H1 (cell line): ENCODE measurements at regions not wholly inside any gene's neighbourhood (a gene's known extent, or its start where the extent isn't known, plus 50 kb on each side); places are given as distances from the start of the nearest gene placed in this dataset.

Experiments
- CBX8 ChIP-seq: fragments of 300-800, 300-1000 bp; sonication (generic); IDR thresholded peaks from 2 replicates; pipeline ENCODE4 v1.7.1; 2016; ENCODE audit warnings: low read depth, low read length, borderline replicate concordance
- CEBPB ChIP-seq: IDR thresholded peaks from 2 replicates; pipeline ENCODE4 v1.6.1; 2012; ENCODE audit warnings: low read depth, low read length
- SP1 ChIP-seq: IDR thresholded peaks from 2 replicates; pipeline ENCODE4 v1.6.1; 2011; ENCODE audit warnings: low read depth, low read length
- TF ChIP-seq, protein P1 (sequence below): fragments of 300-600 bp; sonication (generic); IDR thresholded peaks from 2 replicates; pipeline ENCODE4 v1.7.1; 2012; ENCODE audit warnings: low read length, moderate library complexity, mild to moderate bottlenecking, inconsistent platforms; ENCODE audit not compliant: insufficient replicate concordance
- TF ChIP-seq, protein P2 (sequence below): IDR thresholded peaks from 2 replicates; pipeline ENCODE4 v1.6.1; 2012; ENCODE audit warnings: inconsistent platforms

DNA sequence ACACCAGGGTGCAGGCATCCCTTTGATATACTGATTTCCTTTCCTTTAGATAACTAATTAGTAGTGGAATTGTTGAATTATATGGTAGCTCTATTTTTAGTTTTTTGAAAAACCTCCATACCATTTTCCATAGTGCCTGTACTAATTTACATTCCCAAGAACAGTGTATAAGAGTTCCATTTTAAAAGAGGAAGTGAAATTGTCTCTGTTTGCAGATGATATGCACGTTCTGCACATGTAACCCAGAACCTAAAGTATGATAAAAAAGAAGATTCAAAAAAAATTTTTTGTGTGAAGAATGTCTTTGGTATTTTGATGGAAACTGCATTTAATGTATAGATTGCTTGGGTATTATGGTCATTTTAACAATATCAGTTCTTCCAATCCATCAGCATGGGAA lies 424.0 kb upstream of the CCNH start (continued):
- TF ChIP-seq, protein P1, sequence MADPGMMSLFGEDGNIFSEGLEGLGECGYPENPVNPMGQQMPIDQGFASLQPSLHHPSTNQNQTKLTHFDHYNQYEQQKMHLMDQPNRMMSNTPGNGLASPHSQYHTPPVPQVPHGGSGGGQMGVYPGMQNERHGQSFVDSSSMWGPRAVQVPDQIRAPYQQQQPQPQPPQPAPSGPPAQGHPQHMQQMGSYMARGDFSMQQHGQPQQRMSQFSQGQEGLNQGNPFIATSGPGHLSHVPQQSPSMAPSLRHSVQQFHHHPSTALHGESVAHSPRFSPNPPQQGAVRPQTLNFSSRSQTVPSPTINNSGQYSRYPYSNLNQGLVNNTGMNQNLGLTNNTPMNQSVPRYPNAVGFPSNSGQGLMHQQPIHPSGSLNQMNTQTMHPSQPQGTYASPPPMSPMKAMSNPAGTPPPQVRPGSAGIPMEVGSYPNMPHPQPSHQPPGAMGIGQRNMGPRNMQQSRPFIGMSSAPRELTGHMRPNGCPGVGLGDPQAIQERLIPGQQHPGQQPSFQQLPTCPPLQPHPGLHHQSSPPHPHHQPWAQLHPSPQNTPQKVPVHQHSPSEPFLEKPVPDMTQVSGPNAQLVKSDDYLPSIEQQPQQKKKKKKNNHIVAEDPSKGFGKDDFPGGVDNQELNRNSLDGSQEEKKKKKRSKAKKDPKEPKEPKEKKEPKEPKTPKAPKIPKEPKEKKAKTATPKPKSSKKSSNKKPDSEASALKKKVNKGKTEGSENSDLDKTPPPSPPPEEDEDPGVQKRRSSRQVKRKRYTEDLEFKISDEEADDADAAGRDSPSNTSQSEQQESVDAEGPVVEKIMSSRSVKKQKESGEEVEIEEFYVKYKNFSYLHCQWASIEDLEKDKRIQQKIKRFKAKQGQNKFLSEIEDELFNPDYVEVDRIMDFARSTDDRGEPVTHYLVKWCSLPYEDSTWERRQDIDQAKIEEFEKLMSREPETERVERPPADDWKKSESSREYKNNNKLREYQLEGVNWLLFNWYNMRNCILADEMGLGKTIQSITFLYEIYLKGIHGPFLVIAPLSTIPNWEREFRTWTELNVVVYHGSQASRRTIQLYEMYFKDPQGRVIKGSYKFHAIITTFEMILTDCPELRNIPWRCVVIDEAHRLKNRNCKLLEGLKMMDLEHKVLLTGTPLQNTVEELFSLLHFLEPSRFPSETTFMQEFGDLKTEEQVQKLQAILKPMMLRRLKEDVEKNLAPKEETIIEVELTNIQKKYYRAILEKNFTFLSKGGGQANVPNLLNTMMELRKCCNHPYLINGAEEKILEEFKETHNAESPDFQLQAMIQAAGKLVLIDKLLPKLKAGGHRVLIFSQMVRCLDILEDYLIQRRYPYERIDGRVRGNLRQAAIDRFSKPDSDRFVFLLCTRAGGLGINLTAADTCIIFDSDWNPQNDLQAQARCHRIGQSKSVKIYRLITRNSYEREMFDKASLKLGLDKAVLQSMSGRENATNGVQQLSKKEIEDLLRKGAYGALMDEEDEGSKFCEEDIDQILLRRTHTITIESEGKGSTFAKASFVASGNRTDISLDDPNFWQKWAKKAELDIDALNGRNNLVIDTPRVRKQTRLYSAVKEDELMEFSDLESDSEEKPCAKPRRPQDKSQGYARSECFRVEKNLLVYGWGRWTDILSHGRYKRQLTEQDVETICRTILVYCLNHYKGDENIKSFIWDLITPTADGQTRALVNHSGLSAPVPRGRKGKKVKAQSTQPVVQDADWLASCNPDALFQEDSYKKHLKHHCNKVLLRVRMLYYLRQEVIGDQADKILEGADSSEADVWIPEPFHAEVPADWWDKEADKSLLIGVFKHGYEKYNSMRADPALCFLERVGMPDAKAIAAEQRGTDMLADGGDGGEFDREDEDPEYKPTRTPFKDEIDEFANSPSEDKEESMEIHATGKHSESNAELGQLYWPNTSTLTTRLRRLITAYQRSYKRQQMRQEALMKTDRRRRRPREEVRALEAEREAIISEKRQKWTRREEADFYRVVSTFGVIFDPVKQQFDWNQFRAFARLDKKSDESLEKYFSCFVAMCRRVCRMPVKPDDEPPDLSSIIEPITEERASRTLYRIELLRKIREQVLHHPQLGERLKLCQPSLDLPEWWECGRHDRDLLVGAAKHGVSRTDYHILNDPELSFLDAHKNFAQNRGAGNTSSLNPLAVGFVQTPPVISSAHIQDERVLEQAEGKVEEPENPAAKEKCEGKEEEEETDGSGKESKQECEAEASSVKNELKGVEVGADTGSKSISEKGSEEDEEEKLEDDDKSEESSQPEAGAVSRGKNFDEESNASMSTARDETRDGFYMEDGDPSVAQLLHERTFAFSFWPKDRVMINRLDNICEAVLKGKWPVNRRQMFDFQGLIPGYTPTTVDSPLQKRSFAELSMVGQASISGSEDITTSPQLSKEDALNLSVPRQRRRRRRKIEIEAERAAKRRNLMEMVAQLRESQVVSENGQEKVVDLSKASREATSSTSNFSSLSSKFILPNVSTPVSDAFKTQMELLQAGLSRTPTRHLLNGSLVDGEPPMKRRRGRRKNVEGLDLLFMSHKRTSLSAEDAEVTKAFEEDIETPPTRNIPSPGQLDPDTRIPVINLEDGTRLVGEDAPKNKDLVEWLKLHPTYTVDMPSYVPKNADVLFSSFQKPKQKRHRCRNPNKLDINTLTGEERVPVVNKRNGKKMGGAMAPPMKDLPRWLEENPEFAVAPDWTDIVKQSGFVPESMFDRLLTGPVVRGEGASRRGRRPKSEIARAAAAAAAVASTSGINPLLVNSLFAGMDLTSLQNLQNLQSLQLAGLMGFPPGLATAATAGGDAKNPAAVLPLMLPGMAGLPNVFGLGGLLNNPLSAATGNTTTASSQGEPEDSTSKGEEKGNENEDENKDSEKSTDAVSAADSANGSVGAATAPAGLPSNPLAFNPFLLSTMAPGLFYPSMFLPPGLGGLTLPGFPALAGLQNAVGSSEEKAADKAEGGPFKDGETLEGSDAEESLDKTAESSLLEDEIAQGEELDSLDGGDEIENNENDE, result no peak
- TF ChIP-seq CBX8 (no peak), CEBPB (no peak), SP1 (no peak)
- TF ChIP-seq, protein P2, sequence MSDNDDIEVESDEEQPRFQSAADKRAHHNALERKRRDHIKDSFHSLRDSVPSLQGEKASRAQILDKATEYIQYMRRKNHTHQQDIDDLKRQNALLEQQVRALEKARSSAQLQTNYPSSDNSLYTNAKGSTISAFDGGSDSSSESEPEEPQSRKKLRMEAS, result no peak
